ENCODE measurements at regions not wholly inside any gene's neighbourhood (a gene's known extent, or its start where the extent isn't known, plus 50 kb on each side); places are given as distances from the start of the nearest gene placed in this dataset.

DNA sequence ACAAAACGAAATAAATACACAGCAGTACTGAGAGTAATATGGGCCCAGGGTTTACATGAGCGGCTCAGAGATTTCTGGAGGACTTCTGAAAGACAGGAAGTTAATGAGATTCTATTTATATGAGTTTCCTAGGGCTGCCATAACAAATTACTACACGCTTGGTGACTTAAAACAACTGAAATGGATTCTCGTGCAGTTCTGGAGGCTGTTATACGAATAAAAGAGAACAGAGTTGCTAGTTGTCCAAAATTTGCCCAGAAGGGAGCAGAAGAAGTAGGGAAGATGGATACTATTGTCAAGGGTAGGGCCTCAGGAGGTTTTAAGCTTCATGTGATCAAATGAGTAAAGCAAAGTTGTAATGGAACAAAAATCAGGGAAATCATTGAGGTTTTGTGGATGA is 173.1 kb upstream of the LYSMD4 start:
- H3K36me3 ChIP-seq (ENCODE audit: control insufficient read depth in 2 of 2, extremely low read depth in 1 of 2, insufficient read depth in 2 of 2, low read length in 2 of 2) = no peaks in the 10 kb centered on the region
- no peak overlapping the region for H3K4me2 ChIP-seq (ENCODE audit: insufficient read depth, low read length)
- no peak overlapping the region for H3K4me3 ChIP-seq (replicated peaks in 1 of 3; ENCODE audit: insufficient read depth in 1 of 3, low read depth in 1 of 3, low read length in 3 of 3)
- ChIA-PET CTCF (no interaction called here), POLR2A (no interaction called here)
- no peak overlapping the region for H3K27ac ChIP-seq (ENCODE audit: insufficient read depth, low read depth, low read length)
- FAIRE-seq = no peak
- intact Hi-C loops (cut with micrococcal nuclease) = no loop called here
- H4K20me1 ChIP-seq (replicated peaks; ENCODE audit: control insufficient read depth, extremely low read depth, insufficient read depth, low read length) = no peaks in the 10 kb centered on the region
- TF ChIP-seq, protein P1, sequence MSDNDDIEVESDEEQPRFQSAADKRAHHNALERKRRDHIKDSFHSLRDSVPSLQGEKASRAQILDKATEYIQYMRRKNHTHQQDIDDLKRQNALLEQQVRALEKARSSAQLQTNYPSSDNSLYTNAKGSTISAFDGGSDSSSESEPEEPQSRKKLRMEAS (IDR thresholded peaks at IDR 0.05; ENCODE audit: insufficient read depth, insufficient read length) = no peak
- TF ChIP-seq POLR2AphosphoS5 (IDR thresholded peaks at IDR 0.05; ENCODE audit: insufficient read depth, low read depth, low read length) (no peak), JUN (IDR thresholded peaks at IDR 0.05; ENCODE audit: borderline replicate concordance, insufficient read depth, insufficient read length, low read depth) (no peak), FOS (IDR thresholded peaks at IDR 0.05; ENCODE audit: borderline replicate concordance, insufficient read depth, low read length) (no peak), MYC (IDR thresholded peaks at IDR 0.05; ENCODE audit: low read depth, low read length) (no peak), GATA2 (IDR thresholded peaks at IDR 0.05; ENCODE audit: insufficient read depth, insufficient read length, low read depth, low read length) (no peak), EZH2 (IDR thresholded peaks at IDR 0.05; ENCODE audit: borderline replicate concordance, low read depth, low read length, severe bottlenecking) (no peak), POLR2A (IDR thresholded peaks at IDR 0.05; ENCODE audit: low read depth, low read length) (no peak)
- TF ChIP-seq, protein P2, sequence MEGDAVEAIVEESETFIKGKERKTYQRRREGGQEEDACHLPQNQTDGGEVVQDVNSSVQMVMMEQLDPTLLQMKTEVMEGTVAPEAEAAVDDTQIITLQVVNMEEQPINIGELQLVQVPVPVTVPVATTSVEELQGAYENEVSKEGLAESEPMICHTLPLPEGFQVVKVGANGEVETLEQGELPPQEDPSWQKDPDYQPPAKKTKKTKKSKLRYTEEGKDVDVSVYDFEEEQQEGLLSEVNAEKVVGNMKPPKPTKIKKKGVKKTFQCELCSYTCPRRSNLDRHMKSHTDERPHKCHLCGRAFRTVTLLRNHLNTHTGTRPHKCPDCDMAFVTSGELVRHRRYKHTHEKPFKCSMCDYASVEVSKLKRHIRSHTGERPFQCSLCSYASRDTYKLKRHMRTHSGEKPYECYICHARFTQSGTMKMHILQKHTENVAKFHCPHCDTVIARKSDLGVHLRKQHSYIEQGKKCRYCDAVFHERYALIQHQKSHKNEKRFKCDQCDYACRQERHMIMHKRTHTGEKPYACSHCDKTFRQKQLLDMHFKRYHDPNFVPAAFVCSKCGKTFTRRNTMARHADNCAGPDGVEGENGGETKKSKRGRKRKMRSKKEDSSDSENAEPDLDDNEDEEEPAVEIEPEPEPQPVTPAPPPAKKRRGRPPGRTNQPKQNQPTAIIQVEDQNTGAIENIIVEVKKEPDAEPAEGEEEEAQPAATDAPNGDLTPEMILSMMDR (IDR thresholded peaks at IDR 0.05; ENCODE audit: extremely low read depth in 1 of 2, insufficient read depth in 1 of 2, low read depth in 1 of 2, low read length in 2 of 2) = no peak
- H2AFZ ChIP-seq (ENCODE audit: low read depth, low read length) = no peak overlapping the region
- DNase-seq (ENCODE audit: low read depth, low spot score) = no peak
- dilution Hi-C loops (cut with MboI; ENCODE audit: extremely low pct_ligation_motif_present, low sequenced_read_pairs) = no loop called here
- H3K9me1 ChIP-seq (replicated peaks; ENCODE audit: control insufficient read depth, extremely low read depth, insufficient read depth, low read length) = no peaks in the 10 kb centered on the region
- BruUV-seq (replicated peaks) = no TSS peak
- no peaks in the 10 kb centered on the region for H3K9me3 ChIP-seq (replicated peaks; ENCODE audit: control insufficient read depth, insufficient read depth, low read length)
- no peak overlapping the region for H3K9ac ChIP-seq (replicated peaks; ENCODE audit: extremely low read depth, insufficient read depth, low read length)
- H3K79me2 ChIP-seq (ENCODE audit: control insufficient read depth, insufficient read depth, low read length) = no peaks in the 10 kb centered on the region
- H3K4me1 ChIP-seq (ENCODE audit: control insufficient read depth, extremely low read depth, insufficient read depth, low read length) = no peaks in the 10 kb centered on the region
- no peaks in the 10 kb centered on the region for H3K27me3 ChIP-seq (ENCODE audit: control insufficient read depth in 2 of 2, insufficient read depth in 2 of 2, low read length in 2 of 2)

Measured in endothelial cell of umbilical vein (primary cell).